ENCODE measurements at regions not wholly inside any gene's neighbourhood (a gene's known extent, or its start where the extent isn't known, plus 50 kb on each side); places are given as distances from the start of the nearest gene placed in this dataset.

DNA sequence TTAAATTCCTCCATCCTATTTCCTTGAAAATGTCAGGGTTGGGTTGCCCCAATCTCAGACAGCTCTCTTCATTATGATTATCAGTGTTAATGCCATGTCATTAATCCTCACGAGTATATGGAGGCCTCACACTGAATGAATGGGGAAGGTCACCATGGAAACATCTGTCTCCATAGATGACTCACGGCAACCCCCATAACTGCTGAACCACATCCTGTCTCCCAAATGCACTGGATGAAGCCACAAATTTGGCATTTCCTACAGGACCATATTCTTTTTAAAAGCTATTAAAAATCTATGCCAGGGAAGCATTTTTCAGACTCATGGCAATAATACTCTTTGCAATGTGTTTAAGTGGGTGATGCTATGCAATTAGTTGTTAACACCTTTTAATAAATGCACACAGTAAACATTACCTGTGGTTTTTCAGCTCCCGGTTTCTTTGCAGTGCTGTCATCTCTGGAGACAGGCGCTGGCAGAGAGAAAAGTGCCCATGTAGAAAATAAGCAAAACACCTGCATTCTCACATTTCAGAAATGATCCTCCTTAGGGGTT, 80.1 kb upstream of the PTPRK start:
- TF ChIP-seq, protein P1, sequence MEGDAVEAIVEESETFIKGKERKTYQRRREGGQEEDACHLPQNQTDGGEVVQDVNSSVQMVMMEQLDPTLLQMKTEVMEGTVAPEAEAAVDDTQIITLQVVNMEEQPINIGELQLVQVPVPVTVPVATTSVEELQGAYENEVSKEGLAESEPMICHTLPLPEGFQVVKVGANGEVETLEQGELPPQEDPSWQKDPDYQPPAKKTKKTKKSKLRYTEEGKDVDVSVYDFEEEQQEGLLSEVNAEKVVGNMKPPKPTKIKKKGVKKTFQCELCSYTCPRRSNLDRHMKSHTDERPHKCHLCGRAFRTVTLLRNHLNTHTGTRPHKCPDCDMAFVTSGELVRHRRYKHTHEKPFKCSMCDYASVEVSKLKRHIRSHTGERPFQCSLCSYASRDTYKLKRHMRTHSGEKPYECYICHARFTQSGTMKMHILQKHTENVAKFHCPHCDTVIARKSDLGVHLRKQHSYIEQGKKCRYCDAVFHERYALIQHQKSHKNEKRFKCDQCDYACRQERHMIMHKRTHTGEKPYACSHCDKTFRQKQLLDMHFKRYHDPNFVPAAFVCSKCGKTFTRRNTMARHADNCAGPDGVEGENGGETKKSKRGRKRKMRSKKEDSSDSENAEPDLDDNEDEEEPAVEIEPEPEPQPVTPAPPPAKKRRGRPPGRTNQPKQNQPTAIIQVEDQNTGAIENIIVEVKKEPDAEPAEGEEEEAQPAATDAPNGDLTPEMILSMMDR (IDR thresholded peaks at IDR 0.05; ENCODE audit: control extremely low read depth, extremely low read depth, low read depth, missing control alignments): no peak
- ChIA-PET CTCF (interaction anchor here (1.0 kb wide), 2 partner anchors 9 to 26 kb away, joined by 3 read pairs; no protein-coding TSS in a partner anchor), POLR2A (no interaction called here)
- DNase-seq (ENCODE audit: extremely low spot score): no peak

- POLR2A ChIA-PET: no interaction called here
- CTCF ChIA-PET: interaction anchor here (2.0 kb wide), 1 partner anchor 12 kb away, joined by 7 read pairs; no protein-coding TSS in a partner anchor
- no peak for DNase-seq (ENCODE audit: extremely low spot score)
- TF ChIP-seq, protein P1 (IDR thresholded peaks at IDR 0.05; ENCODE audit: control extremely low read depth, extremely low read depth, low read depth, missing control alignments): no peak
Observed at GRCh38 chr6:128599036-128599435, 78.6 kb upstream of the PTPRK start.

DNA sequence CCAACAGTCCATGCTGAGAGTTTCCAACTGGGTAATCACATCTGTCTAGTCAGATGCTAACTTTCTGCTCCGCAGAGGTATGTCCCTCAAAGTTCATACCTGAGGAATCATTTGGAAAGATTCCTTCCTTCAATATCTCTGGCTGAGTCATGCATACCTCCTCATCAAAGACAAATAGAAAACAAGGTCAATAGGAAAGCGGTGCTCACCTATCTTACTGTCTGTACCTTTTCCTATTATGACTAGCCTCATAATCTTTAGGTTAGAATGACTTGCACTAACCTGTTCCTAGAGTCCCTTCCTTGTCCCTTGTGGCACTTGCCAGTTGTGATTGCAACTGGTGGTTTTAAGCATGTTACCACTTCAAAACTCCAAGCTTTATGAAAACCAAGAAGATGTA, 78.2 kb upstream of the PTPRK start:
- TF ChIP-seq, protein P1 (IDR thresholded peaks at IDR 0.05; ENCODE audit: control extremely low read depth, extremely low read depth, low read depth, missing control alignments): no peak
- no peak for DNase-seq (ENCODE audit: extremely low spot score)
- POLR2A ChIA-PET: no interaction called here
- CTCF ChIA-PET: interaction anchor here (2.0 kb wide), 1 partner anchor 12 kb away, joined by 7 read pairs; no protein-coding TSS in a partner anchor

GRCh38 chr6:128597956-128598355, 77.6 kb upstream of the PTPRK start:
- DNase-seq (ENCODE audit: extremely low spot score): no peak
- ChIA-PET CTCF (interaction anchor here (1.6 to 2.0 kb wide), 2 partner anchors 10 to 11 kb away, joined by 4 to 7 read pairs; no protein-coding TSS in a partner anchor), POLR2A (no interaction called here)
- TF ChIP-seq, protein P1 (IDR thresholded peaks at IDR 0.05; ENCODE audit: control extremely low read depth, extremely low read depth, low read depth, missing control alignments): no peak

- no peak for DNase-seq (ENCODE audit: extremely low spot score)
- POLR2A ChIA-PET: no interaction called here
- TF ChIP-seq, protein P1 (IDR thresholded peaks at IDR 0.05; ENCODE audit: control extremely low read depth, extremely low read depth, low read depth, missing control alignments): no peak
- CTCF ChIA-PET: interaction anchor here (1.6 to 2.0 kb wide), 2 partner anchors 10 to 11 kb away, joined by 4 to 7 read pairs; no protein-coding TSS in a partner anchor
Observed at GRCh38 chr6:128597004-128597403, 76.6 kb upstream of the PTPRK start.

DNA sequence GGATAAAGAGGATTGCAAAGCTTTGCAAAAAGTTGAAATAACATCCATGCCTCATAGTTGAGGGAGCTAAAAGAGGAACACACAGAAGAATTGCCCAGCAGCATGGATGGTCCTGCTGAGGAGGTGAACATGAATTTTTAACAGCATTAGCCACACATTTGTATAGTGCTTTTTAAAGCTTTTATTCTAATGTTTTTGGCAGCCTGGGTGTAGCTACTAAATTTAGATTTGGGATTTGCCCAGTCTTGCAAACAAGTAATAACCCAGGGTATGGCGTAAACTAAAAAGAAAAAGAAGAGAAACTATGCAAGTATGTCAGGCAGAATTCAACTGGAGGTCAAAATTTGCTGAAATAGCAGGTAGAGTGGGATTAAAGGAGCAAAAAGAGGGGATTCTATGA, 75.1 kb upstream of the PTPRK start:
- ChIA-PET CTCF (interaction anchor here (1.1 kb wide), 1 partner anchor 14 kb away, joined by 3 read pairs; no protein-coding TSS in a partner anchor), POLR2A (no interaction called here)
- TF ChIP-seq, protein P1 (IDR thresholded peaks at IDR 0.05; ENCODE audit: control extremely low read depth, extremely low read depth, low read depth, missing control alignments): no peak
- DNase-seq (ENCODE audit: extremely low spot score): no peak
